SK-N-MC (cell line): ENCODE measurements at regions not wholly inside any gene's neighbourhood (a gene's known extent, or its start where the extent isn't known, plus 50 kb on each side); places are given as distances from the start of the nearest gene placed in this dataset.

Experiments
- DNase-seq: peaks from one replicate; pipeline ENCODE4 v3.0.0-alpha.2; 2011; ENCODE audit warnings: low read depth, low spot score
- H3K27ac ChIP-seq: fragments of 200-600 bp; sonication (generic); 2 replicates; pipeline ENCODE4 v1.5.1; 2016; ENCODE audit warnings: mixed run types
- H3K36me3 ChIP-seq: fragments of 200-600 bp; sonication (generic); 2 replicates; pipeline ENCODE4 v1.6.1; 2017; ENCODE audit warnings: antibody characterized with exemption, low read length, mixed read lengths; ENCODE audit not compliant: insufficient read depth
- H3K4me3 ChIP-seq: fragments of 200-600 bp; sonication (generic); 2 replicates; pipeline ENCODE4 v1.5.1; 2016
- H3K9ac ChIP-seq: fragments of 200-600 bp; sonication (generic); 2 replicates; pipeline ENCODE4 v1.8.0; 2017; ENCODE audit warnings: mixed run types, mixed read lengths; ENCODE audit not compliant: insufficient read length
- H3K9me3 ChIP-seq: fragments of 200-600 bp; sonication (generic); 2 replicates; pipeline ENCODE4 v1.6.1; 2017; ENCODE audit warnings: low read depth, mild to moderate bottlenecking, antibody characterized with exemption, low read length, moderate library complexity, mixed read lengths
- EZH2 ChIP-seq: fragments of 200-600 bp; sonication (generic); IDR thresholded peaks from one replicate; pipeline ENCODE4 v1.6.1; 2017; ENCODE audit warnings: antibody characterized with exemption
- FOXP2 ChIP-seq: optimal IDR thresholded peaks from 2 replicates; pipeline ENCODE3; 2011; ENCODE audit warnings: mild to moderate bottlenecking, moderate library complexity; ENCODE audit not compliant: insufficient read depth; ENCODE audit errors: extremely low read length, control extremely low read depth
- POLR2AphosphoS5 ChIP-seq: IDR thresholded peaks from 2 replicates; pipeline ENCODE4 v1.6.1; 2012; ENCODE audit warnings: mild to moderate bottlenecking, low read depth, low read length, borderline replicate concordance

DNA sequence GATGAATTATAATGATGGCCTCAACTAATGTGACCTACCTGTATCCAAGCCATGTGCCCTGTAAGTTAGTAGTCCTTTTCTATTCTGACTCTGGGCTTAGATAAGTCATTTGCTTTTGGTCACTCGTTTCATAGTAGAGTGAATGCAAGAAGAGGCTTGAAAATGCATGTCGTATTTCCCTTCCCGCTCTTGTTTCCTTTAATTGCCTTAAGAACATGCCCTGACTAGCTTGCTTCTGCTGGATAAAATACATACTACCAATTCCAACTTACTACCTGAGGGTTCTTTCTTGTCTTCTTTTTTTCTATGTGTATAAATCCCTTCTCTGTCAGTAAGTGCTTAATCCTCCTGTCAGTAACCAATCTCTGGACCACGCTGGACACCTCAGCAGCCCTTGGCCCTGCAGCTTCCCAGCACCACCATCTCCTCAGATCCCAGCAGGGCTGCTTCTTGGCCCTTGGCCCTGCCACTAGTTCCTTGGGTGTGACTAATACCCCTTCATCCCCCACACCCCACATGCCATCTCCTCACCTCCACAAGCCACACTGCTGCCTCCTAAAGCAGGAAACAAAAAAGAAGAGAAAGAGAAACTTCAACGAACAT is 771.7 kb downstream of the IGSF11 start:
- no peak for DNase-seq
- TF ChIP-seq POLR2AphosphoS5 (no peak), FOXP2 (no peak), EZH2 (no peak)
- Histone ChIP-seq H3K4me3 (no peak overlapping the region), H3K9ac (no peak overlapping the region), H3K36me3 (no peaks in the 10 kb centered on the region), H3K27ac (no peak overlapping the region), H3K9me3 (no peaks in the 10 kb centered on the region)

DNA sequence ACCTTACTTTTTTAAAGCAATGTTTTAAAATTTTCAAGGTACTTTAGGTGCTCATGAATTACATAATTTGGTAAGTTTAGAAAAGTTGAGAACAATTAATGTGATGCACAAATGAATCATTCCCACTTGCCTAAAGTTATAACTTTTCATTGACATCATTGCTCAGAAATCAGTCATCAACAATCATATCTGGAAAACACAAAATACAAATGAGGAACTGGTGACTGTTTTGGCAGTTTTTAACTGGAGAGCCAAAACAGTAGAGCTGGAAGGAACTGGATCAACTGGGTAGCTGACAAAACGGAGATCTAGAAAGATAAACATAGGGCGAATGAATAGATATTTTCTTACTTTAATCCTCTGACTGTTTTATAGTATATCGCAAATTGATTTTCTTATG is 767.1 kb downstream of the IGSF11 start:
- no peaks in the 10 kb centered on the region for H3K36me3 ChIP-seq
- DNase-seq = no peak
- no peaks in the 10 kb centered on the region for H3K9me3 ChIP-seq
- H3K9ac ChIP-seq = no peak overlapping the region
- H3K4me3 ChIP-seq = no peak overlapping the region
- no peak for TF ChIP-seq FOXP2
- TF ChIP-seq EZH2 = no peak
- TF ChIP-seq POLR2AphosphoS5 = no peak
- H3K27ac ChIP-seq = no peak overlapping the region

DNA sequence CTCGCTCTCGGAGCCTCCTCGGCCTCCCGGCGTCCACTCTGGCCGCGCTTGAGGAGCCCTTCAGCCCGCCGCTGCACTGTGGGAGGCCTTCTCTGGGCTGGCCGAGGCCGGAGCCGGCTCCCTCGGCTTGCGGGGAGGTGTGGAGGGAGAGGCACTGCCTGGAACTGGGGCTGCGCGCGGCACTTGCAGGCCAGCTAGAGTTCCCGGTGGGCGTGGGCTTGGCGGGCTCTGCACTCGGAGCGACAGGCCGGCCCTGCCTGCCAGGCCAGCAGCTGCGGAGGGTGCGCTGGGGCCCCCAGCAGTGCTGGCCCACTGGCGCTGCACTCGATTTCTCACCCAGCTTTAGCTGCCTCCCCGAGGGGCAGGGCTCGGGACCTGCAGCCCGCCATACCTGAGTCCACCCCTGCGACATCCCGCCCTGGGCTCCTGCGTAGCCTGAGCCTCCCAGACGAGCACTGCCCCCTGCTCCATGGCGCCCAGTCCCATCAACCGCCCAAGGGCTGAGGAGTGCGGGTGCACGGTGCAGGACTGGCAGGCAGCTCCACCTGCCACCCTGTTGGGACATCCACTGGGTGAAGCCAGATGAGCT is 765.0 kb downstream of the IGSF11 start:
- H3K36me3 ChIP-seq = no peaks in the 10 kb centered on the region
- no peak for TF ChIP-seq POLR2AphosphoS5
- no peak for TF ChIP-seq FOXP2
- no peak for TF ChIP-seq EZH2
- no peak for DNase-seq
- no peak overlapping the region for H3K9ac ChIP-seq
- no peak overlapping the region for H3K4me3 ChIP-seq
- no peaks in the 10 kb centered on the region for H3K9me3 ChIP-seq
- no peak overlapping the region for H3K27ac ChIP-seq

DNA sequence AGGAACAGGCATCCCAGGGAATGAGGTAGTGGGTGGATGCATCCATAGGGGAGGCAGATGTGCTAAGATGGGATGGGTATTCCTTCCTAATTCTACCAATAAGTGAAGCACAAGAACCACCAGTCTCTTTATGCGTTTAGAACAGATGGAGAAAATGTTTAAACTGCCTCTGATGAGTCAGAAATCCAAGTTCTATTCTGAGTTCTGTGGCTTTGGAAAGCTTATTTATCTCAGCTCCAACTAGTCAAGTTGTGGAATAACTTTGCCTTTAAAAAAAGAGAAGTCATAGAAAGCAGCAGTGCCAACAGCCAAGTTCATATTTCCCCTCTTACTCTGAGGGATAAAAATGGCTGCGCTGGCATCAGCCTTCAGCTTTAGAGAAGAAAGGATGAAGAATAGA is 761.7 kb downstream of the IGSF11 start:
- DNase-seq = no peak
- Histone ChIP-seq H3K36me3 (no peaks in the 10 kb centered on the region), H3K27ac (no peak overlapping the region), H3K9me3 (no peaks in the 10 kb centered on the region), H3K4me3 (no peak overlapping the region), H3K9ac (no peak overlapping the region)
- TF ChIP-seq POLR2AphosphoS5 (no peak), EZH2 (no peak), FOXP2 (no peak)

DNA sequence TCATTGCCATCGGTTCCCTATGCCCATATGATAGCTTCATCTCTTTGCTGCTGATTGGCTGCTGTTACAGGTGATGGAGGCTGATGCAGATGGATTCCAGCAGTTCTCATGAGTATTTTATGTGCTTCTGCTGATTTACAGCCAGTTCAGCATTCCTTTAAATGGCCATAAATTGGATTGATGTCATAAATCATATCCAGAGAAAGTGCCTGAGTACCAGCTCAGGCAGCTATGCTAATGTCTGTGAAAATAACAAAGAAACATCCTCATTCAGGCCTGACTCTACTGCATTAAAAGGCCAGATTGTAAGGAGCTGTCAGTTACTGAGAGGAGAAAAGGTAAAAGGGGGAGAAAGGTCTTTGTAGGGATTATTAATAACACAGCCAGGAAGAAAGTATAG is 756.8 kb downstream of the IGSF11 start:
- TF ChIP-seq POLR2AphosphoS5 (no peak), FOXP2 (no peak), EZH2 (no peak)
- H3K36me3 ChIP-seq = no peaks in the 10 kb centered on the region

DNA sequence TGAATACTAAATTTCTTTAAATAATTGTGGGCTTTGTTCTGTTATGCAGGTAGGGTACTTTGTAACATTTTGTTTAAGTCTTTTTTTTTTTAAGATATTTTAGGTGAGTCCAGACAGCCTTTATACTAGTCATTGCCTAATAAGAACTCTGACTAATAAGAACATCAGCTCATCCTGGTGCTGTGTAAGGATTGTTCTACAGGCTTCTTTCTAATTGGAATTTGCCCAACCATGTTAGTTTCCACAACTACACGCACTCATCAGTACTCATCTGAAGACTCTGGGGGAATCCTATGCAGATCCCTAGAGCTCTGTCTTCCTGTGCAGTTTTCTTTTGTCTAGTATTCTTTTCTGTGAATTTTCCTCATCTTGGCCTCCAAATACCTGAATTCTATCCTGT is 741.8 kb downstream of the IGSF11 start:
- Histone ChIP-seq H3K4me3 (no peak overlapping the region), H3K9ac (no peak overlapping the region), H3K27ac (no peak overlapping the region), H3K36me3 (no peaks in the 10 kb centered on the region), H3K9me3 (no peaks in the 10 kb centered on the region)
- no peak for TF ChIP-seq POLR2AphosphoS5
- no peak for DNase-seq

More for the DNA sequence above, 756.8 kb downstream of the IGSF11 start:
- no peak overlapping the region for H3K9ac ChIP-seq
- H3K27ac ChIP-seq = no peak overlapping the region
- H3K9me3 ChIP-seq = no peaks in the 10 kb centered on the region
- no peak for DNase-seq
- H3K4me3 ChIP-seq = no peak overlapping the region

DNA sequence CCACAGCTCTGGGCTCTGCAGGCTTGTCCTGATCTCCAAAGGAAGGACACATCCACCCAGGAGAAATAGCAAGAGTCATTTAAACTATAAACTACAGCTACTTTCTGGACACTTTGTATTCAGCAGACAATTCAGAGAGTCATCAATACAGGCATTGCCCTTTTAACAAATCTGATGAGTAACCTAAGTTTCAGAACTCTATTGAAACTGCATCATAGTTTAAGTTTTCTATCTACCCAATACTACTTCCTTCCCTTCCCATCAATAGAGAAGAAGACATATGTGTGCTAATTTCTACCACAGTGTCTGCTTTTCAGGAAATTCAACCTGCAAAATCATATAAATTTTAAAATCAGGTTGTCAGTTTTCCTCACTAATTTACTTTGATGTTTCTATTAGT is 736.5 kb downstream of the IGSF11 start:
- TF ChIP-seq EZH2 (no peak), POLR2AphosphoS5 (no peak), FOXP2 (no peak)
- H3K9me3 ChIP-seq = no peaks in the 10 kb centered on the region
- no peak overlapping the region for H3K4me3 ChIP-seq
- no peak for DNase-seq
- H3K9ac ChIP-seq = no peak overlapping the region
- H3K27ac ChIP-seq = no peak overlapping the region
- no peaks in the 10 kb centered on the region for H3K36me3 ChIP-seq

DNA sequence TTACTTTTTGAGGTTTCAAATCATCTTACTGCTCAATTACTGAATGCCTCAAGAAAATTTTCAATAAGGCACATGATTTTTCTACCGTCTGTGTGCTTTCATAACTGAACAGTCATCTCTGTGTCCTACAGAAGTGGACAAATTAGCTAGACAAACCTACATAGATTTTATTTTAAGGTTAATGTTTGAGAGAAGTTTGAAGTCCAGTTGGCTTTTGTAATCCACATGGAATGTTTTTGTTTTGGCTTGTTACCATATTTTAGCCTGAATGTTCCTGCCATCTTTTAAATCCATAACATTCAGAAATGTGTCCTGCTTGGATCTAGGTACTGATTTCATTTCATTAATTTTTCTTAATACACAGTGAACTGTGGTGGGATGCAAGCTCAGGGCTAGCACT is 730.1 kb downstream of the IGSF11 start:
- Histone ChIP-seq H3K36me3 (no peaks in the 10 kb centered on the region), H3K9ac (no peak overlapping the region), H3K4me3 (no peak overlapping the region), H3K27ac (no peak overlapping the region), H3K9me3 (no peaks in the 10 kb centered on the region)
- DNase-seq = no peak
- TF ChIP-seq EZH2 (no peak), POLR2AphosphoS5 (no peak), FOXP2 (no peak)

DNA sequence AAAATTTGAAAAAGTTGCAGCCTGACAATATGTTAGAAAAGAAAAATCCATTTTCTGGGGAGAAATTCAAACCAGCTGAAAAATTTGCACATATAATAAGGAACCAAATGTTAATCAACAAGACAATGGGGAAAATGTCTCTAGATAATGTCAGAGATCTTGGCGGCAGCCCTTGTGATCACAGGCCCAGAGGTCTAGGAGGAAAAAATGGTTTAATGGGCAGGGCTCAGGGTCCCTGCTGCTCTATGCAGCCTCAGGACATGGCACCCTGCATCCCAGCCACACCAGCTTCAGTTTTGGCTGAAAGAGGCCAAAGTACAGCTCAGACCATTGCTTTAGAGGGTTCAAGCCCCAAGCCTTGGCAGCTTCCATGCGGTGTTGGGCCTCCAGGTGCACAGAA is 701.9 kb downstream of the IGSF11 start:
- DNase-seq = no peak
- no peak for TF ChIP-seq EZH2
- no peak for TF ChIP-seq FOXP2
- no peak for TF ChIP-seq POLR2AphosphoS5
- Histone ChIP-seq H3K9me3 (no peaks in the 10 kb centered on the region), H3K9ac (no peak overlapping the region), H3K4me3 (no peak overlapping the region), H3K36me3 (no peaks in the 10 kb centered on the region), H3K27ac (no peak overlapping the region)
